ENCODE measurements at regions not wholly inside any gene's neighbourhood (a gene's known extent, or its start where the extent isn't known, plus 50 kb on each side); places are given as distances from the start of the nearest gene placed in this dataset.

GRCh38 chr16:85519540-85520231 lies 93.4 kb upstream of the GSE1 start:
- no peak for ATAC-seq

GRCh38 chr16:85520853-85521521 lies 92.1 kb upstream of the GSE1 start:
- no peak for ATAC-seq

GRCh38 chr16:85521552-85522307 lies 91.4 kb upstream of the GSE1 start:
- ATAC-seq = no peak

DNA sequence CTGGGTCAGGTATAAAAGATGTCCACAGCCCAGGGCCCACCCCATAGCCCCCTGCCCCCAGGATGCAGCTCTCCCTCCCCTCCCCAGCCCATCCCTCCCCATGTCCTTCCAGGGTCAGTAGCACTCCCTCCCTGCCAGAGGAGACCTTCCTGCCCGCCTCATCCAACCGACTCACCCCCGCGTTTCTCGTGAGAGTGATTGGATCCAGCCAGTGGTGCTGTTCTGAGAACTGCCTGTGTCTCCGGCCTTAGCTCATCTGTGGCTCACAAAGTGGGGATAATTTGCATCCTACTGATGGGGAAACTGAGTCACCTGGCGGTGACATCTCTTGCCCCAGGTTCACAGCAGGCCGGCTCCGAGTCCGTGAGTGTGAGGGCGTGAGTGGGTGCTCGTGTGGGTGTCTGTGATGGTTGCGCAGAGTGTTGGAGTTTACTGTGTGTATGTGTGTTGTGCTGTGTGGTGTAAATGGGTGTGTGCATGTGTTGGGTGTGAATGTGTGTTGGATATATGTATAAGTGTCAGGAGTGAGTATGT lies 90.7 kb upstream of the GSE1 start:
- no peak for ATAC-seq

DNA sequence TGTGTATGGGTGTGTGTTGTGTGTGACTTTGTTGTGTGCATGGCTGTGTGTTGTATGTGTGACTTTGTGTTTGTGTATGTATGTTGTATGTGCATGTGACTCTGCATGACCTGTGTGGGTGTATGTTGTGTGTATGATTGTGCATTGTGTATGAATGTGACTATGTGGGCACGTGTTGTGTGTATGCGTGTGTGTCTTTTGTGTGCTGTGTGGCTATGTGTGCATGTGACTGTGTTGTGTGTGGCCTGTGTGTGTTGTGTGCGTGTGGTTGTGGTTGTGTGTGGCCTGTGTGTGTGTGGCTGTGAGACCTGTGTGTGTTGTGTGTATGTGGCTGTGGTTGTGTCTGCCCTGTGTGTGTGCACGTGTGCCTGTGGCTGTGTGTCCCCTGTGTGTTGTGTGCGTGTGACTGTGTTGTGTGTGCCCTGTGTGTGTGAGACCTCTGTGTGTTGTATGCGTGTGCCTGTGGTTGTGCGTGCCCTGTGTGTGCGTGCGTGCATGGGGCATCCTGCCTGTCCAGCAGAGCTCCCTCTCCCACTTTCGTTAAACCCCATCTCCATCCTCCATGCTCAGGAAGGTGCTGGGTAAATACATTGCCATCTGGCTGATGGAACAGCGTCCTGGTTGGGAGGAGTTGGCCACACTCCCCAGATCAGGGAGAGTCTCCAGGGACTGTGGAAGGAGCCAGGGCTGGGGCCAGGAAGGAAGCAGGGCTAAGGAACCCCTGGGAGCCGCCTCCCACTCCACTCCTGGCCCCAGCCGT lies 90.1 kb upstream of the GSE1 start:
- ATAC-seq = no peak

- ATAC-seq = no peak
Observed at GRCh38 chr16:85523602-85524364, 89.3 kb upstream of the GSE1 start.

DNA sequence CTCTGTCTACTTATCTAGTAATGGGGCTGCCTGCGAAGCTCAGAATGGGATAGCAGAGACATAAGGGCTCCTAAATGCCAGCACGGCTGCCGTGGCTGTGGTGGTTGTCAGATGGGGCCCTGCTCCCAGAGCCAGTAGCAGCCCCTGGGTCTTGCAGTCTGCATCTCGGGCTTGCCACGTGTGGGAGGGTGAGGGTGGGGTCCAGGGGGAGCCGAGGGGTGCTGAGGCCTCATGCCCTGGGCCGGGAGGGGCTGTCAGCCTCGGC lies 88.8 kb upstream of the GSE1 start:
- ATAC-seq = no peak

DNA sequence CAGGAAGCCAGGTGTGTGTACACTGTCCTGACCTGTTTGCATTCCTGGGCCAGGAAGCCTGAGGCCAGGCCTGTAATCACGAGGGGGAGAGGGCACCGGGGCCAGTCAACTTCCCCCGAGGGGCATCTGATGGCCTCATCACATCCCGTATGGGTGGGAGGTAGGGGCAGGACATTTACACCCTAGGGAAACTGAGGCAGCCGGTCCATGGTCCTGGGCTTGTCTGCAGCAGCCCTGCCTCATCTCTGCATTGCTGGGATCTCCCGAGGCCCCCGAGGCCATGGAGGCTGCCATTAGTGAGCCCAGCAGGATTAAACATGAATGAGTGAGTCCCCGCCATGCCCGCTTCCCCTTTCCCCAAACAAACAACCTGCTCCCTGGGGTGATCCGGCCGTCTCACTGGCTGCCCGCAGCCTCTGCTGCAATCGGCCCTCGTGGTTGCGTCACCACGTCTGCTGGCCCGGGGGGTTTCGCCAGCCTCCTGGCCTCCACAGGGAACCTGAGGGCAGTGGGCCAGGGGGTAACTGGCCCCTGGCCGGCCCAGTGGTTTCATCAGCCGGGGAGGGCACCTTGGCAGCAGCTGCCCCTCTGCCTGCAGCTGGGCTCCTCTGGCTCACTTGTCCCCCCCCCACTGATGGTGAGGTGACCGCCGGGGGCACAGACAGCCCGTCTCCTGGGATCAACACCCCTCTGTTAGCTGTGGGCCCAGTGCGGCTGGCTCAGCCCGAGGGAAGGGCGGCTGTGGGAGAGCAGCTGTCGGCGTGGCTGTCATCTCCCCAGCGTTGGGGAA lies 88.3 kb upstream of the GSE1 start:
- ATAC-seq = no peak

DNA sequence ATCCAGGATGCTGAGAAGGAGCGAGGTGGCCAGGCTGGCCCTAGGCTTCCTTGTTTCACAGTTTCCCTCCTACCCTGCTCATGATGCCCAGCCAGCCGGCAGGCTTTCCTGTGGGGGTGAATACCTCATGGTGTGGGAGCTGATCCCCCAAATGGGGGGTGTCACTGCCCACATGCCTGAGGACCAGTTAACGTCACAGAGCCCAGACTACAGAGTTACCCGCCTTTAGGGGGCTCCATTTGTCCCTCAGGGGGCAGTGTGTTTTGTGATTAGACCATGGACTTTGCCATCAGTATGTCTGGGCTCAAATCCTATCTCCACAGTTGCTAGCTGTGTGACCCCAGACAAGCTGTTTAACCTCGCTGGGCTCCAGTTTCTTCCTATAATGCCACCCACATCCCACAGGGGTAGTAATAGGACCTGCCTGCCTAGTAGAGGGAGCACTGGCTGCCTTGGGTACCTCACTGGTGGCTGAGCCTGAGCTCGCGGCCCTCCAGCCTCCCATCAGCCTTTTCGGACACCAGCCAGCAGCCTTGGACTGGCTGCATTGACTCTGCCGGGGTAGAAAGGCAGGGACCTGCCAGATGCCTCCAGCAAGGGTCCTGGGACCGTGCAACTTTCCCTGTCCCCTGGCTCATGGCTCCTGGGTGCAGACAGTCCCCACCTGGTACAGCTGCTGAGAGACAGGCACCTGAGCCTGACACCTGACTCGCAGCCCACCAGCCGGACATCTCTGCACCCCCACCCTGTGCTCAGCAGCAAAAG lies 87.5 kb upstream of the GSE1 start:
- ATAC-seq = no peak

DNA sequence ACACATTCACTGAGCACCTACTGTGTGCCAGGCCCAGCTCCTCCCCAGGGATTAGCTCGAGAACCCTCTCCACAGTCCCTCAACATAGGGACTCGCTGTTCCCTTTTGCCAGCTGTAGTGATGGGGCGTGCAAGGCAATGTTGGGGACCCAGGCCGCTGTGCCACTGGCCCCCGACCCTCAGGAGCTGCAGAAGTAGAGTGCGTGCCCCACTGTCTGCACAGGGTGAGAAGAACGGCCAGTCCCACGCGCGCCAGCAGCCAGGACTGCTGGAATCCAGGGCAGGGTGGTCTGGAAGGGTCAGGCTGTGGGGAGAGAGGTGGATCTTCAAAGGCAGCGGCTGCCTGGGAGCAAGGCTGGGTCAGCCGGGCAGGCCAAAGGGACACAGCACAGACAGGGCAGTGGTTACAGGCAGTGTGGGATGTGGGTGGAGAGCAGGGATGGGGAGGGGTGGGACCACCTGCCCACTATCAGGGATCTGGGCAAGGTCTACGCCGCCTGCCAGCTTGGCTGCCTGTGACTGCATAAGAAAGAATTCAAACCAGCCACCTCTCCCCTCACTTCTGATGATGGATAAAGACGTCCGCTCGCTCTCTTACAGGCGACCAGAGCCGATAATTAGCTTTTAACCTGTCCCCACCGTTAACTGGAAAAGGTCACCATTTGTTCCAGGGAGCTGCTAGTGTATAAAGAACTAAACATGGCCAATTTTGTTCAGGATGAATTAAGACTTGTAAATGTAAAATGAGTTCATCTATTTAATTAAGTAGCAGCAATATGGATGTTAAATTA lies 86.7 kb upstream of the GSE1 start:
- no peak for ATAC-seq

GRCh38 chr16:85527042-85527766 lies 85.9 kb upstream of the GSE1 start:
- no peak for ATAC-seq

DNA sequence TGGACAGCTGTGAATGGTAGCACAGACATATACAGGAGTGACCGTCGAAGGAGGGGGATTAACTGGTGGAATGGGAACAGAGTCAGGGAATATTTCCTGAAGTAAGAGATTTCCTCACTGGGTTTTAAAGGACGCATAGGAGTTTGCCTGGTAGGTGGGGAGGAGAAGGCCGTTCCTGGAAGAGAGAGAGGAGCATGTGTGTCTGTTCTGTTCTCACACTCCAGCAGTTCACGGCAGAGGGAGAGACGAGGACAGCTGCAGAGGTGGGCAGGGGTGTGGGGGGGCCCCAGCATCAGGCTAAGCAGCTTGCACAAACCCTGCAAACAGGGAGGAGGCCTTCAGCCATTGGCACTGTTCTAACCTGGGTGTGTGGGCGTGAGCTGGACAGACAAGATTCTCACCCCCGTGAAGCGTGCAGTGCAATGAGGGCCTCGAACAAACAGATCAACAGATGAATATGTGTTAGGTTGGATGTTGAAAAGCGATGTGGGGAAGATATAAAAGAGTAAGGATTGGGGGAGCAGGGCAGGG lies 85.3 kb upstream of the GSE1 start:
- ATAC-seq = no peak

DNA sequence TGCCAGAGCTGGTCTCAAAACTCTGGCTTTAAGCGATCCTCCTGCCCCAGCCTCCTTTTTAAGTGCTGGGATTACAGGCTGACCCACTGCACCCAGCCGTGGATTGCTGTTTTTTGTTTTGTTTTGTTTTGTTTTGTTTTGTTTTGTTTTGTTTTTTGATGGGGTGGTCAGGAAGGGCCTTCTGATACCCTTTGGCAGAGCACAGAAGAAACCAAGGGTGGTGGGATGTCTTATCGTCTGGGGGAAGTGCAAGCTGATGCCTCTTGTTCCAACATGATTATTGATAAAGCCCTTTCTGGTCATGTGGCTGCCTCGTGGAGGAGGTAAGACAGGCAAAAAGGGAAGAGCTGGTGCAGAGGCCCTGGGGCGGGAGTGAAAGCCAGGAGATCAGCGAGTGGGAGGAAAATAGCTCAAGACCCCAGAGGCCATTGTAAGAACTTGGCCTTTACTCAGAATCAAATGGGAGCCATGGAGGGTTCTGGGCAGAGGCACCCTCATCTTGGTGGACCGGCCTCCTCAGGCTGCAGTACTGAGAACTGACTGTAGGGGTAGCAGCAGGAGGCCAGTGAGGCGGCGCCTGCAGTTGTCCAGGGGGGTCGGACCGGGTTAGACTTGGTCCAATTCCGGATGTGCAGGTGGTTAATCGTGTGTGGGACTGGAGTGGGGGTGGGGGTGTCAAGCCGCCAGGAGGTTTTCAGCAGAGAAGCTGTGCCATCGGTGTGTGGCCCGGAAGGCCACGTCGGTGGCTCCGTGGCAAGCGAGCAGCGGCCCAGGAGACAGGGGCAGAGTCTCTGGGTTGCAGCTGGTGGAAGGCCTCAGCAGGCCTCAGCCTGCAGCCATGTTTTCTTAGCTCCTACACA lies 84.4 kb upstream of the GSE1 start:
- no peak for ATAC-seq

GRCh38 chr16:85529489-85530369 lies 83.4 kb upstream of the GSE1 start:
- no peak for ATAC-seq

- no peak for ATAC-seq
Observed at GRCh38 chr16:85530370-85530739, 82.8 kb upstream of the GSE1 start.

- no peak for ATAC-seq
Observed at GRCh38 chr16:85531516-85531915, 81.6 kb upstream of the GSE1 start.

GRCh38 chr16:85532147-85532546 lies 81.0 kb upstream of the GSE1 start:
- ATAC-seq = no peak

Measured in activated CD4-positive, CD25-positive, alpha-beta regulatory T cell treated with anti-CD3 and anti-CD28 coated beads, Interleukin-2, amount 50 U/mL, for 24 hours (primary cell).